Endodermal cell (in vitro differentiated cells): ENCODE measurements at regions not wholly inside any gene's neighbourhood (a gene's known extent, or its start where the extent isn't known, plus 50 kb on each side); places are given as distances from the start of the nearest gene placed in this dataset.

ENCODE experiments used
- DNase-seq: peaks from one replicate; pipeline ENCODE4 v3.0.0-alpha.2; 2017
- H3K27ac ChIP-seq: 2 replicates; pipeline ENCODE4 v1.5.1; 2013; ENCODE audit warnings: mild to moderate bottlenecking, low read depth, low read length, moderate library complexity
- H3K27me3 ChIP-seq: 2 replicates; pipeline ENCODE4 v1.6.1; 2013; ENCODE audit warnings: mild to moderate bottlenecking, low read length, moderate library complexity; ENCODE audit not compliant: insufficient read depth, control insufficient read depth, poor library complexity, severe bottlenecking
- H3K36me3 ChIP-seq: 2 replicates; pipeline ENCODE4 v1.7.0; 2013; ENCODE audit warnings: mild to moderate bottlenecking, low read length, moderate library complexity; ENCODE audit not compliant: control insufficient read depth, insufficient read depth
- H3K4me1 ChIP-seq: one replicate; pipeline ENCODE4 v1.7.0; 2013; ENCODE audit warnings: low read length; ENCODE audit not compliant: control insufficient read depth, insufficient read depth
- H3K4me3 ChIP-seq: 2 replicates; pipeline ENCODE4 v1.5.1; 2013; ENCODE audit warnings: mild to moderate bottlenecking, low read length, moderate library complexity
- H3K9ac ChIP-seq: 2 replicates; pipeline ENCODE4 v1.6.1; 2013; ENCODE audit warnings: mild to moderate bottlenecking, low read length, moderate library complexity; ENCODE audit not compliant: poor library complexity, severe bottlenecking; ENCODE audit errors: extremely low read depth
- H3K9me3 ChIP-seq: 2 replicates; pipeline ENCODE4 v1.6.1; 2013; ENCODE audit warnings: mild to moderate bottlenecking, low read length, moderate library complexity; ENCODE audit not compliant: control insufficient read depth
- H3K27ac Mint-ChIP-seq: 2 replicates; pipeline ENCODE4 v1.8.0; 2020; ENCODE audit warnings: mixed read lengths
- H3K27me3 Mint-ChIP-seq: 2 replicates; pipeline ENCODE4 v1.8.0; 2021; ENCODE audit warnings: mild to moderate bottlenecking, mixed read lengths; ENCODE audit not compliant: insufficient read depth
- H3K36me3 Mint-ChIP-seq: 2 replicates; pipeline ENCODE4 v1.8.0; 2020; ENCODE audit warnings: low read depth, mixed read lengths
- H3K4me1 Mint-ChIP-seq: 2 replicates; pipeline ENCODE4 v1.8.0; 2020; ENCODE audit warnings: mixed read lengths
- H3K4me3 Mint-ChIP-seq: 2 replicates; pipeline ENCODE4 v1.8.0; 2020; ENCODE audit warnings: mild to moderate bottlenecking, moderate library complexity, mixed read lengths
- H3K9me3 Mint-ChIP-seq: 2 replicates; pipeline ENCODE4 v1.8.0; 2020; ENCODE audit warnings: mild to moderate bottlenecking, mixed read lengths
- WGBS, 2 experiments: methylation state at CpG; one replicate each; pipeline versions ENCODE4 v1.1.5 to v1.1.7; 2013; ENCODE audit warnings: missing lambda C conversion rate in 2 of 2, mixed read lengths in 1 of 2; ENCODE audit not compliant: insufficient coverage in 1 of 2, insufficient read length in 1 of 2; 5-methylcytosine and 5-hydroxymethylcytosine counted together
- TF ChIP-seq, protein P1 (sequence below): fragments of 200-600 bp; sonication (generic); conservative IDR thresholded peaks from 2 replicates; pipeline ENCODE4 v1.5.0; 2021; ENCODE audit warnings: antibody characterized with exemption, mild to moderate bottlenecking

DNA sequence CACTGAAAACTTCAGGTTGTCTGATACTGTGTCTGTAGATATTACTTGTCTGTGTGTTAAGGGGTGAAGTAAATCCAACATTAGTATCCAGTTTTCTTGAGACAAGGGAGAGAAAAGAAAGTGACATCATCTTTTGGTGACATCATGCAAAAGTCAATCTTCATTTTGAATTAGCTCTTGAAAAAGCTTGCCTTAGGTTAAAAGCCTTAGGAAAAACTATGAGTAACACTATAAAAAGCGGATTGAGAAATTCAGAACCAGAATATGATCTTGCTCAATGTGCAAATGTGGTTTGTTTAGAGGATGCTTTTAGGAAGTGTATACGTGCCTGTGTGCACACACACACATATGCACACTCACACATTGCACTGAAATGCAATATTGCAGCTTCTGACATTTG lies 345.8 kb upstream of the CASK start:
- Mint-ChIP-seq H3K4me3 (no peak overlapping the region), H3K4me1 (no peaks in the 10 kb centered on the region), H3K9me3 (peaks cover 12% of the 10 kb centered on the region), H3K27ac (no peak overlapping the region), H3K36me3 (no peaks in the 10 kb centered on the region), H3K27me3 (no peaks in the 10 kb centered on the region)
- Histone ChIP-seq H3K27me3 (no peaks in the 10 kb centered on the region), H3K9me3 (no peaks in the 10 kb centered on the region), H3K4me1 (no peaks in the 10 kb centered on the region), H3K4me3 (no peak overlapping the region), H3K9ac (no peak overlapping the region), H3K27ac (no peak overlapping the region), H3K36me3 (no peaks in the 10 kb centered on the region)
- no peak for DNase-seq
- WGBS, 2 experiments, result 100% methylated on average over 1 of the region's 2 CpGs; no CpG with 5 or more reads in 1 of the 2 experiments
- TF ChIP-seq, protein P1, sequence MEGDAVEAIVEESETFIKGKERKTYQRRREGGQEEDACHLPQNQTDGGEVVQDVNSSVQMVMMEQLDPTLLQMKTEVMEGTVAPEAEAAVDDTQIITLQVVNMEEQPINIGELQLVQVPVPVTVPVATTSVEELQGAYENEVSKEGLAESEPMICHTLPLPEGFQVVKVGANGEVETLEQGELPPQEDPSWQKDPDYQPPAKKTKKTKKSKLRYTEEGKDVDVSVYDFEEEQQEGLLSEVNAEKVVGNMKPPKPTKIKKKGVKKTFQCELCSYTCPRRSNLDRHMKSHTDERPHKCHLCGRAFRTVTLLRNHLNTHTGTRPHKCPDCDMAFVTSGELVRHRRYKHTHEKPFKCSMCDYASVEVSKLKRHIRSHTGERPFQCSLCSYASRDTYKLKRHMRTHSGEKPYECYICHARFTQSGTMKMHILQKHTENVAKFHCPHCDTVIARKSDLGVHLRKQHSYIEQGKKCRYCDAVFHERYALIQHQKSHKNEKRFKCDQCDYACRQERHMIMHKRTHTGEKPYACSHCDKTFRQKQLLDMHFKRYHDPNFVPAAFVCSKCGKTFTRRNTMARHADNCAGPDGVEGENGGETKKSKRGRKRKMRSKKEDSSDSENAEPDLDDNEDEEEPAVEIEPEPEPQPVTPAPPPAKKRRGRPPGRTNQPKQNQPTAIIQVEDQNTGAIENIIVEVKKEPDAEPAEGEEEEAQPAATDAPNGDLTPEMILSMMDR, result no peak

GRCh38 chrX:42260854-42261253 lies 337.5 kb upstream of the CASK start:
- H3K27ac ChIP-seq, result no peak overlapping the region
- H3K4me1 Mint-ChIP-seq, result peaks cover 2% of the 10 kb centered on the region
- H3K27me3 Mint-ChIP-seq, result no peaks in the 10 kb centered on the region
- no peaks in the 10 kb centered on the region for H3K9me3 ChIP-seq
- TF ChIP-seq, protein P1, result no peak
- no peak overlapping the region for H3K27ac Mint-ChIP-seq
- H3K4me1 ChIP-seq, result no peaks in the 10 kb centered on the region
- 83% methylated on average over 1 of the region's 1 CpG; no CpG with 5 or more reads in 1 of the 2 experiments for WGBS, 2 experiments
- DNase-seq, result no peak
- peaks cover 53% of the 10 kb centered on the region for H3K9me3 Mint-ChIP-seq
- no peak overlapping the region for H3K4me3 Mint-ChIP-seq
- no peak overlapping the region for H3K9ac ChIP-seq
- H3K36me3 ChIP-seq, result no peaks in the 10 kb centered on the region
- no peaks in the 10 kb centered on the region for H3K36me3 Mint-ChIP-seq
- no peak overlapping the region for H3K4me3 ChIP-seq
- H3K27me3 ChIP-seq, result no peaks in the 10 kb centered on the region

DNA sequence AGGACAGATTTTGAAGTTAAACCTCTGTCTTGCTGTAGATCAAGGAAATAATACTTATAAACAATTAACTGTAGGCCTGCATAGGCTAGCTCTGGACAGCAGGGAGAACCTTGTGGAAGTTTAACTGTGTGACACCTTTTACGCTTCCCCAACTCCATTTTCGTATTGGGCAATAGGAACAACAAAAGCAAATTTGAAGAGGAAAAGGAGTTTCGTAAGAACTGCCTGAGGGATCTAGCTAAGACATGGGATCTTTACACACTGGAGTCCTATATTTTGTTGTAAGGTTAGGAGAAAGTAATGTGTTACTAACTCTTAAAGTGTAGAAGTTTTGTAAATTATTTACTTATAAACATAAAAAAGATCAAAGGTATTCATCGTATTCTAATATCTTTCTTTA lies 324.9 kb upstream of the CASK start:
- H3K9ac ChIP-seq, result no peak overlapping the region
- Mint-ChIP-seq H3K27me3 (no peaks in the 10 kb centered on the region), H3K9me3 (peaks cover 36% of the 10 kb centered on the region), H3K27ac (no peak overlapping the region), H3K4me3 (no peak overlapping the region), H3K36me3 (no peaks in the 10 kb centered on the region), H3K4me1 (peaks cover 9% of the 10 kb centered on the region)
- no peak overlapping the region for H3K27ac ChIP-seq
- TF ChIP-seq, protein P1, result no peak
- no peak for DNase-seq
- no peaks in the 10 kb centered on the region for H3K27me3 ChIP-seq
- 90% methylated on average over 4 of the region's 4 CpGs; no CpG with 5 or more reads in 1 of the 2 experiments for WGBS, 2 experiments
- no peaks in the 10 kb centered on the region for H3K36me3 ChIP-seq
- H3K9me3 ChIP-seq, result no peaks in the 10 kb centered on the region
- H3K4me3 ChIP-seq, result no peak overlapping the region
- no peaks in the 10 kb centered on the region for H3K4me1 ChIP-seq
